BJ (cell line): ENCODE measurements at regions not wholly inside any gene's neighbourhood (a gene's known extent, or its start where the extent isn't known, plus 50 kb on each side); places are given as distances from the start of the nearest gene placed in this dataset.
A peak's percentile ranks its signal among the peaks of the same experiment; 100 is the strongest.

Experiments used
- CTCF ChIA-PET: fragments of 350-600 bp; formaldehyde crosslinking; extraction: SDS; loops from one replicate; lab custom pipeline; 2021; ENCODE audit warnings: antibody characterized with exemption, inconsistent platforms; lab: Yijun Ruan, JAX
- POLR2A ChIA-PET: fragments of 300-600 bp; sonication (Branson Sonifier 250); formaldehyde crosslinking; extraction: SDS; loops from one replicate; lab custom pipeline; 2021; ENCODE audit warnings: antibody characterized with exemption; lab: Charles Lee
- DNase-seq: peaks from one replicate; pipeline ENCODE4 v3.0.0-alpha.2; 2011; ENCODE audit warnings: low read depth
- H3K27me3 ChIP-seq: 2 replicates; pipeline ENCODE4 v1.6.0; 2011; ENCODE audit warnings: low read length; ENCODE audit not compliant: control insufficient read depth, insufficient read depth
- H3K36me3 ChIP-seq: 2 replicates; pipeline ENCODE4 v1.5.1; 2011; ENCODE audit warnings: low read length; ENCODE audit not compliant: control insufficient read depth, insufficient read depth
- H3K4me3 ChIP-seq: 2 replicates; pipeline ENCODE4 v1.5.1; 2011; ENCODE audit warnings: low read depth, mild to moderate bottlenecking, control low read depth, low read length
- TF ChIP-seq, protein P1 (sequence below): IDR thresholded peaks from 2 replicates; pipeline ENCODE4 v1.5.1; 2011; ENCODE audit warnings: low read depth, mild to moderate bottlenecking, control low read depth, inconsistent platforms, low read length, moderate library complexity; ENCODE audit not compliant: insufficient read depth

DNA sequence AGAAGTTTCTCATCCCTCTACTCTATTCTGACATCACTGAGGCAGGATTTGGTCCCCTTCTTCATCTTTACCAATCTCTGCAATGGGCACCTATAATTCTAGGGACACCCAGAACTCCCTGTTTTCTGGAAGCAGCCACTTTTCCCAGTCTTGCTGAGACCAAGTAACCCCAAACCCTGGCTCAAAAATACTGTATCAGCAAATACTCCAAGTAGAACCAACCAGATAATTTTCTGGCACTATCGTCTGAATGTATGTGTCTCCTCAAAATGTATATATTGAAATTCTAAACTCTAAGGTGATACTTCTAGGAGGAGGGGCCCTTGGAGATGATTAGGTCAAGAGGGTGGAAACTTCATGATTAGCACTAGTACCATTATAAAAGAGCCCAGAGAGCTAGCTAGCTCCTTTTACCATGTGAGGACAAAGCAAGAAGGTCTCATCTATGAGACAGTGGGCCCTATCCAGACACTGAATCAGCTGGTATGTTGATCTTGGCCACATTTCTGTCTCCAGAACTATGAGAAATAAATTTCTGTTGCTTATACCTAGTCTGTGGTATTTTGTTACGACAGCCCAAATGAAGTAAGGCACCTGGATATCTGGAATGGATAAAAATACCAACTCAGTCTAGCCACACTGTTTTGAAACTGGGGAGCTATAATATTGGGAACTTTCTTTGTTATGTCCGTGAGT is 464.4 kb downstream of the CDH11 start:
- TF ChIP-seq, protein P1, sequence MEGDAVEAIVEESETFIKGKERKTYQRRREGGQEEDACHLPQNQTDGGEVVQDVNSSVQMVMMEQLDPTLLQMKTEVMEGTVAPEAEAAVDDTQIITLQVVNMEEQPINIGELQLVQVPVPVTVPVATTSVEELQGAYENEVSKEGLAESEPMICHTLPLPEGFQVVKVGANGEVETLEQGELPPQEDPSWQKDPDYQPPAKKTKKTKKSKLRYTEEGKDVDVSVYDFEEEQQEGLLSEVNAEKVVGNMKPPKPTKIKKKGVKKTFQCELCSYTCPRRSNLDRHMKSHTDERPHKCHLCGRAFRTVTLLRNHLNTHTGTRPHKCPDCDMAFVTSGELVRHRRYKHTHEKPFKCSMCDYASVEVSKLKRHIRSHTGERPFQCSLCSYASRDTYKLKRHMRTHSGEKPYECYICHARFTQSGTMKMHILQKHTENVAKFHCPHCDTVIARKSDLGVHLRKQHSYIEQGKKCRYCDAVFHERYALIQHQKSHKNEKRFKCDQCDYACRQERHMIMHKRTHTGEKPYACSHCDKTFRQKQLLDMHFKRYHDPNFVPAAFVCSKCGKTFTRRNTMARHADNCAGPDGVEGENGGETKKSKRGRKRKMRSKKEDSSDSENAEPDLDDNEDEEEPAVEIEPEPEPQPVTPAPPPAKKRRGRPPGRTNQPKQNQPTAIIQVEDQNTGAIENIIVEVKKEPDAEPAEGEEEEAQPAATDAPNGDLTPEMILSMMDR: no peak
- Histone ChIP-seq H3K36me3 (no peaks in the 10 kb centered on the region), H3K27me3 (no peaks in the 10 kb centered on the region), H3K4me3 (no peak overlapping the region)
- CTCF ChIA-PET: no interaction called here
- POLR2A ChIA-PET: no interaction called here
- no peak for DNase-seq

GRCh38 chr16:64656471-64656870 is 465.4 kb downstream of the CDH11 start:
- CTCF ChIA-PET: no interaction called here
- POLR2A ChIA-PET: no interaction called here
- DNase-seq: no peak
- H3K4me3 ChIP-seq: no peak overlapping the region
- H3K36me3 ChIP-seq: no peaks in the 10 kb centered on the region
- TF ChIP-seq, protein P1: no peak
- H3K27me3 ChIP-seq: no peaks in the 10 kb centered on the region

- no peaks in the 10 kb centered on the region for H3K36me3 ChIP-seq
- peak; percentile 12 for DNase-seq
- TF ChIP-seq, protein P1: no peak
- H3K4me3 ChIP-seq: no peak overlapping the region
- CTCF ChIA-PET: no interaction called here
- POLR2A ChIA-PET: no interaction called here
- no peaks in the 10 kb centered on the region for H3K27me3 ChIP-seq
These were observed 467.7 kb downstream of the CDH11 start for GRCh38 chr16:64654178-64654577.

- Histone ChIP-seq H3K36me3 (no peaks in the 10 kb centered on the region), H3K4me3 (no peak overlapping the region), H3K27me3 (no peaks in the 10 kb centered on the region)
- TF ChIP-seq, protein P1: no peak
- POLR2A ChIA-PET: no interaction called here
- no peak for DNase-seq
- CTCF ChIA-PET: interaction anchor here (1.1 kb wide), 1 partner anchor 15 kb away, joined by 3 read pairs; no protein-coding TSS in a partner anchor
These were observed 473.6 kb downstream of the CDH11 start for GRCh38 chr16:64648282-64648681.

GRCh38 chr16:64641343-64641742 is 480.5 kb downstream of the CDH11 start:
- POLR2A ChIA-PET: no interaction called here
- Histone ChIP-seq H3K4me3 (no peak overlapping the region), H3K36me3 (no peaks in the 10 kb centered on the region), H3K27me3 (no peaks in the 10 kb centered on the region)
- DNase-seq: no peak
- TF ChIP-seq, protein P1: no peak
- CTCF ChIA-PET: no interaction called here
